HCT116 (cell line): ENCODE measurements at regions not wholly inside any gene's neighbourhood (a gene's known extent, or its start where the extent isn't known, plus 50 kb on each side); places are given as distances from the start of the nearest gene placed in this dataset.

Experiments
- CEBPB ChIP-seq: IDR thresholded peaks from 2 replicates; pipeline ENCODE4 v1.6.1; 2012; ENCODE audit warnings: low read depth
- POLR2A ChIP-seq: IDR thresholded peaks from 2 replicates; pipeline ENCODE4 v1.7.0; 2011; ENCODE audit warnings: borderline replicate concordance; ENCODE audit not compliant: insufficient read depth, insufficient read length; ENCODE audit errors: extremely low read depth
- POLR2AphosphoS5 ChIP-seq: IDR thresholded peaks from 2 replicates; pipeline ENCODE4 v1.6.1; 2011; ENCODE audit warnings: mild to moderate bottlenecking, low read depth, low read length, moderate library complexity
- SIN3A ChIP-seq: IDR thresholded peaks from 2 replicates; pipeline ENCODE4 v1.6.1; 2012; ENCODE audit warnings: low read depth
- TF ChIP-seq, protein P1 (sequence below), 3 experiments: fragments of 200-600 bp in 1 of 3; sonication (generic) in 1 of 3; IDR thresholded peaks in 2 of 3; conservative IDR thresholded peaks in 1 of 3; 2 replicates each; pipeline ENCODE4 v1.5.1; 2012 to 2017; ENCODE audit warnings: low read depth in 2 of 3, low read length in 2 of 3, antibody characterized with exemption in 1 of 3, borderline replicate concordance in 1 of 3, control low read depth in 1 of 3, mild to moderate bottlenecking in 1 of 3, mixed read lengths in 1 of 3, mixed run types in 1 of 3, moderate library complexity in 1 of 3; ENCODE audit not compliant: insufficient read depth in 1 of 3
- TF ChIP-seq, protein P2 (sequence below): IDR thresholded peaks from 2 replicates; pipeline ENCODE4 v1.6.1; 2012
- TF ChIP-seq, protein P3 (sequence below): IDR thresholded peaks from 2 replicates; pipeline ENCODE4 v1.6.1; 2012; ENCODE audit warnings: low read depth

- no peak for TF ChIP-seq POLR2AphosphoS5
- TF ChIP-seq, protein P1, sequence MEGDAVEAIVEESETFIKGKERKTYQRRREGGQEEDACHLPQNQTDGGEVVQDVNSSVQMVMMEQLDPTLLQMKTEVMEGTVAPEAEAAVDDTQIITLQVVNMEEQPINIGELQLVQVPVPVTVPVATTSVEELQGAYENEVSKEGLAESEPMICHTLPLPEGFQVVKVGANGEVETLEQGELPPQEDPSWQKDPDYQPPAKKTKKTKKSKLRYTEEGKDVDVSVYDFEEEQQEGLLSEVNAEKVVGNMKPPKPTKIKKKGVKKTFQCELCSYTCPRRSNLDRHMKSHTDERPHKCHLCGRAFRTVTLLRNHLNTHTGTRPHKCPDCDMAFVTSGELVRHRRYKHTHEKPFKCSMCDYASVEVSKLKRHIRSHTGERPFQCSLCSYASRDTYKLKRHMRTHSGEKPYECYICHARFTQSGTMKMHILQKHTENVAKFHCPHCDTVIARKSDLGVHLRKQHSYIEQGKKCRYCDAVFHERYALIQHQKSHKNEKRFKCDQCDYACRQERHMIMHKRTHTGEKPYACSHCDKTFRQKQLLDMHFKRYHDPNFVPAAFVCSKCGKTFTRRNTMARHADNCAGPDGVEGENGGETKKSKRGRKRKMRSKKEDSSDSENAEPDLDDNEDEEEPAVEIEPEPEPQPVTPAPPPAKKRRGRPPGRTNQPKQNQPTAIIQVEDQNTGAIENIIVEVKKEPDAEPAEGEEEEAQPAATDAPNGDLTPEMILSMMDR (IDR thresholded peaks at IDR 0.05 in 2 of 3, conservative IDR thresholded peaks at IDR 0.05 in 1 of 3; ENCODE audit: borderline replicate concordance in 1 of 3, insufficient read depth in 1 of 3, low read depth in 2 of 3, low read length in 2 of 3), result no peak
- TF ChIP-seq, protein P2, sequence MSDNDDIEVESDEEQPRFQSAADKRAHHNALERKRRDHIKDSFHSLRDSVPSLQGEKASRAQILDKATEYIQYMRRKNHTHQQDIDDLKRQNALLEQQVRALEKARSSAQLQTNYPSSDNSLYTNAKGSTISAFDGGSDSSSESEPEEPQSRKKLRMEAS, result no peak
- no peak for TF ChIP-seq SIN3A
- no peak for TF ChIP-seq POLR2A
- TF ChIP-seq, protein P3, sequence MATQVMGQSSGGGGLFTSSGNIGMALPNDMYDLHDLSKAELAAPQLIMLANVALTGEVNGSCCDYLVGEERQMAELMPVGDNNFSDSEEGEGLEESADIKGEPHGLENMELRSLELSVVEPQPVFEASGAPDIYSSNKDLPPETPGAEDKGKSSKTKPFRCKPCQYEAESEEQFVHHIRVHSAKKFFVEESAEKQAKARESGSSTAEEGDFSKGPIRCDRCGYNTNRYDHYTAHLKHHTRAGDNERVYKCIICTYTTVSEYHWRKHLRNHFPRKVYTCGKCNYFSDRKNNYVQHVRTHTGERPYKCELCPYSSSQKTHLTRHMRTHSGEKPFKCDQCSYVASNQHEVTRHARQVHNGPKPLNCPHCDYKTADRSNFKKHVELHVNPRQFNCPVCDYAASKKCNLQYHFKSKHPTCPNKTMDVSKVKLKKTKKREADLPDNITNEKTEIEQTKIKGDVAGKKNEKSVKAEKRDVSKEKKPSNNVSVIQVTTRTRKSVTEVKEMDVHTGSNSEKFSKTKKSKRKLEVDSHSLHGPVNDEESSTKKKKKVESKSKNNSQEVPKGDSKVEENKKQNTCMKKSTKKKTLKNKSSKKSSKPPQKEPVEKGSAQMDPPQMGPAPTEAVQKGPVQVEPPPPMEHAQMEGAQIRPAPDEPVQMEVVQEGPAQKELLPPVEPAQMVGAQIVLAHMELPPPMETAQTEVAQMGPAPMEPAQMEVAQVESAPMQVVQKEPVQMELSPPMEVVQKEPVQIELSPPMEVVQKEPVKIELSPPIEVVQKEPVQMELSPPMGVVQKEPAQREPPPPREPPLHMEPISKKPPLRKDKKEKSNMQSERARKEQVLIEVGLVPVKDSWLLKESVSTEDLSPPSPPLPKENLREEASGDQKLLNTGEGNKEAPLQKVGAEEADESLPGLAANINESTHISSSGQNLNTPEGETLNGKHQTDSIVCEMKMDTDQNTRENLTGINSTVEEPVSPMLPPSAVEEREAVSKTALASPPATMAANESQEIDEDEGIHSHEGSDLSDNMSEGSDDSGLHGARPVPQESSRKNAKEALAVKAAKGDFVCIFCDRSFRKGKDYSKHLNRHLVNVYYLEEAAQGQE, result no peak
- no peak for TF ChIP-seq CEBPB
Measured at GRCh38 chr3:40793730-40794129, 269.0 kb downstream of the ZNF621 start.
